ENCODE measurements at regions not wholly inside any gene's neighbourhood (a gene's known extent, or its start where the extent isn't known, plus 50 kb on each side); places are given as distances from the start of the nearest gene placed in this dataset.

DNA sequence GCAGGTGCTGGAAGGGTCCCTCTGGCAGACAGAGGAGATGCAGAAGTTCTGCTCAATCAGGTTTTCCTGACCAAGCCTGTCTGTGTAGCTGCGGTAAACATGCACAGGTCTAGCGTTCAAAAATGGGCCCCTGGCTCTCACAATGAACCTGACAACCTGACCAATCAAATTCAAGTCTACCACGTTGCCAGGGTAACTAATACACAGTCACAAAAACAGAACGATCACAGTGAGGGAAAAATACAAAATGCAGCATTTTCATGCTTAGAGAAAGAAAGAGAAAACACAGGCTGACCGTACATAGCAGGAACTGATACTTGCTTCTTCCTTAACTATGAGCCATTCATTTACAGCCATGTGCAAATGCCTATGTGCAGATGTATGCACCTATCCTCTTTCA is 353.1 kb upstream of the TSHZ2 start:
- no peak for TF ChIP-seq CTCF (IDR thresholded peaks at IDR 0.05; ENCODE audit: low read depth, low read length)
- no peak for TF ChIP-seq EZH2phosphoT487 (IDR thresholded peaks at IDR 0.05; ENCODE audit: low read depth)
